ENCODE measurements at regions not wholly inside any gene's neighbourhood (a gene's known extent, or its start where the extent isn't known, plus 50 kb on each side); places are given as distances from the start of the nearest gene placed in this dataset.
A peak's percentile ranks its signal among the peaks of the same experiment; 100 is the strongest.
"Not testable (repeated sequence)": the region's sequence is repeated elsewhere in the genome, so short reads cannot be mapped to it uniquely, and the experiment has no call there.

DNA sequence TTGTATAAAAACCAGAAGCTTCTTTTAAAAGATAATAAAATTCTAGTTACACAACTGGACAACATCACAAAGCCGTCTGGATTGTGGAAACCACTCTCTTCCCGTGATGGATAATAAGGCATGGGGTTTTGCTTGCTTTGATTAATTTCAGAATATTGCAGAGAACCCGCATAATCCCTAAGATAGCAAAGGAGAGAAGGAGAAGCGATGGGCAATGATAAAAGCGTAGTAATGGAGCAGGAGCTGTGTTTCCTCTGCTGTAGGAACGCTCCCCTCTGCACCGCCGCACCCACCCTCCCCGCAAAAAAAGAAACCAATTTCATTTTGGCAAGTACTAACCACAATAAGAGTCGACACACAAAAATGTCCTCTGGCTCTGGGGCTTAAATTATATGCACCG is 340.9 kb upstream of the PSMD7 start:
- Histone ChIP-seq H3K27ac (ENCODE audit: low read length) (no peak overlapping the region), H3K36me3 (ENCODE audit: control insufficient read depth in 2 of 2, insufficient read depth in 2 of 2, low read length in 2 of 2) (no peaks in the 10 kb centered on the region), H3K4me1 (ENCODE audit: control insufficient read depth, insufficient read depth, low read length) (peaks cover 4% of the 10 kb centered on the region), H3K9ac (ENCODE audit: low read length in 2 of 2) (peak overlapping the region in 1 of 2 donors; percentile 14), H3K27me3 (ENCODE audit: control insufficient read depth in 1 of 2, insufficient read depth in 2 of 2, low read length in 2 of 2) (no peaks in the 10 kb centered on the region), H3K4me3 (ENCODE audit: low read length in 2 of 2) (peak overlapping the region; percentile 41 to 63), H3K9me3 (ENCODE audit: control insufficient read depth in 2 of 2, low read length in 2 of 2) (no peaks in the 10 kb centered on the region)

GRCh38 chr16:73955255-73955654 is 341.4 kb upstream of the PSMD7 start:
- no peaks in the 10 kb centered on the region for H3K27me3 ChIP-seq (ENCODE audit: control insufficient read depth in 1 of 2, insufficient read depth in 2 of 2, low read length in 2 of 2)
- H3K27ac ChIP-seq (ENCODE audit: low read length) = no peak overlapping the region
- H3K36me3 ChIP-seq (ENCODE audit: control insufficient read depth in 2 of 2, insufficient read depth in 2 of 2, low read length in 2 of 2) = no peaks in the 10 kb centered on the region
- no peaks in the 10 kb centered on the region for H3K9me3 ChIP-seq (ENCODE audit: control insufficient read depth in 2 of 2, low read length in 2 of 2)
- H3K4me1 ChIP-seq (ENCODE audit: control insufficient read depth, insufficient read depth, low read length) = peaks cover 4% of the 10 kb centered on the region
- H3K9ac ChIP-seq (ENCODE audit: low read length in 2 of 2) = no peak overlapping the region
- no peak overlapping the region for H3K4me3 ChIP-seq (ENCODE audit: low read length in 2 of 2)

DNA sequence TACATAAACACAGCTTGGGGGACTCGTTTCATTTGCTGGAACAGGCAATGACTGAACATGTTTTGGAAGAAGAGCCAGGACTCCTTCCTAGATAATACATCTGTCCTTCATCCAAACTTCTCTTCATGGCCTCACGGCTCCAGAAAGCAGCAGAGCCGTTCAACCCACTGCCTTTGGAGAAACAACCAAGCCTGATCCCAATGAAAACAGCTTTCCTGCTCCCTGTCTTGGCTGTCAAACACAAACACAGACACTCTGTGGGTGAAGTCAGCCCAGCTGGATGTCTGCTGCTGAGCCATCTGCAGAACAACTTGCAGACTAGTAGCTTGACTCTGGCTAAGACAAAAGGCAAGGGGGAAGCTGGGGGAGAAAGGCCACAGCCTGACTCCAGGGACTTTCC is 345.1 kb upstream of the PSMD7 start:
- no peak overlapping the region for H3K27ac ChIP-seq (ENCODE audit: low read length)
- no peaks in the 10 kb centered on the region for H3K9me3 ChIP-seq (ENCODE audit: control insufficient read depth in 2 of 2, low read length in 2 of 2)
- H3K4me1 ChIP-seq (ENCODE audit: control insufficient read depth, insufficient read depth, low read length) = peaks cover 4% of the 10 kb centered on the region
- no peak overlapping the region for H3K4me3 ChIP-seq (ENCODE audit: low read length in 2 of 2)
- no peaks in the 10 kb centered on the region for H3K36me3 ChIP-seq (ENCODE audit: control insufficient read depth in 2 of 2, insufficient read depth in 2 of 2, low read length in 2 of 2)
- no peaks in the 10 kb centered on the region for H3K27me3 ChIP-seq (ENCODE audit: control insufficient read depth in 1 of 2, insufficient read depth in 2 of 2, low read length in 2 of 2)
- H3K9ac ChIP-seq (ENCODE audit: low read length in 2 of 2) = no peak overlapping the region

DNA sequence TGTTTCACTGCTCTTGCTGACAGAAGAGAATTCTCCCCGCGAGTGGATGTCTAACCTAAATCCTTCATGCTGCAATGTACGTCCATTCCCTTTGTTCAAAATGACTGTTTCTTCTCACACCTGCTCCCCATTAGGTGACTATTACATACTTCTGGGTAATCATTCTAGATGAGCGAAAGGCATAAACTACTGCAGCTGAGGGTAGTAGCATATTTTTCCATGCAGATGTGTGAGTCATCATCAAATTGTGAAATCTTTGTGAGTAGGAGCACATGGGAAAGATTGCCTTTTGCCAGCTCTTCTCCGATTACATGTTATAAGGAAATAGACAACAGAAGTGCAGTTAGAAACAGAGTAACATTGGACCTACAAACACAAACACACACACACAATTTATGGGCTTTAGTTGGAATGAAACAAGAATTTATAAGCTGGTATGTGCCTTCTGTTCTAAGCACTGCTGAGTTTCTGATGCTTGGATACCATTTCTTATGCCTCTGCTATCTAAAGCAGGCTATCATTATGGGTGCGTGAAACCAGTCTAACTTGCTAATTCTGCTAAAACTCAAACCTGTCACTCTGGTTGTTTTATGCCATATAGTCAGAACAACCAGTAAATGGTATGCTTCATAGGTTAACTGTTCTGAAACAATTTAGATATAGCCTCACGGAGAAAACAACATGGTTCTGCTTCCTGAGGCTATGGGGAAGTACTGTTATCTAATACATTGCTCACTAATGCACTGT is 346.9 kb upstream of the PSMD7 start:
- H3K27me3 ChIP-seq (ENCODE audit: control insufficient read depth in 1 of 2, insufficient read depth in 2 of 2, low read length in 2 of 2) = no peaks in the 10 kb centered on the region
- H3K27ac ChIP-seq (ENCODE audit: low read length) = no peak overlapping the region
- peaks cover 4% of the 10 kb centered on the region for H3K4me1 ChIP-seq (ENCODE audit: control insufficient read depth, insufficient read depth, low read length)
- no peaks in the 10 kb centered on the region for H3K9me3 ChIP-seq (ENCODE audit: control insufficient read depth in 2 of 2, low read length in 2 of 2)
- H3K4me3 ChIP-seq (ENCODE audit: low read length in 2 of 2) = no peak overlapping the region
- no peaks in the 10 kb centered on the region for H3K36me3 ChIP-seq (ENCODE audit: control insufficient read depth in 2 of 2, insufficient read depth in 2 of 2, low read length in 2 of 2)
- no peak overlapping the region for H3K9ac ChIP-seq (ENCODE audit: low read length in 2 of 2)

DNA sequence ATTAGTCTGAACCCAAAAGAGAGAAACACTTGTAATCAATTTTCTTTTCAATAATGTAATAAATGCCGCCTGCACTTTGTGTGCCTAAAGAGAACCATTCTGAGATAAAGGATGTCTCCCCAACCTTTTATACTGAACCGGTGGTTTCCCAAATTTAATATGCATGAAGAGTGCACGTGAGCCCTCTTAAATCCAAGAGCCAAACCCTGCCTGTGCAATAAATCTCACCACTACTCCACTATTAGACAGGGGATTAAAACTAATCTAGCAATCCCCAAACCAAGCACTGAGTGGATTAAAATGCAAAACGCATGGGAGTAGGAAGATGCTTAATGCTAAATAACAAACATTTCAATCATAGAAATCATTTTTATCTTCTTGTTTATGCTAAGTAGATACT is 351.0 kb upstream of the PSMD7 start:
- no peaks in the 10 kb centered on the region for H3K4me1 ChIP-seq (ENCODE audit: control insufficient read depth, insufficient read depth, low read length)
- H3K4me3 ChIP-seq (ENCODE audit: low read length in 2 of 2) = no peak overlapping the region
- H3K27ac ChIP-seq (ENCODE audit: low read length) = no peak overlapping the region
- H3K27me3 ChIP-seq (ENCODE audit: control insufficient read depth in 1 of 2, insufficient read depth in 2 of 2, low read length in 2 of 2) = no peaks in the 10 kb centered on the region
- no peaks in the 10 kb centered on the region for H3K9me3 ChIP-seq (ENCODE audit: control insufficient read depth in 2 of 2, low read length in 2 of 2)
- no peaks in the 10 kb centered on the region for H3K36me3 ChIP-seq (ENCODE audit: control insufficient read depth in 2 of 2, insufficient read depth in 2 of 2, low read length in 2 of 2)
- H3K9ac ChIP-seq (ENCODE audit: low read length in 2 of 2) = no peak overlapping the region

DNA sequence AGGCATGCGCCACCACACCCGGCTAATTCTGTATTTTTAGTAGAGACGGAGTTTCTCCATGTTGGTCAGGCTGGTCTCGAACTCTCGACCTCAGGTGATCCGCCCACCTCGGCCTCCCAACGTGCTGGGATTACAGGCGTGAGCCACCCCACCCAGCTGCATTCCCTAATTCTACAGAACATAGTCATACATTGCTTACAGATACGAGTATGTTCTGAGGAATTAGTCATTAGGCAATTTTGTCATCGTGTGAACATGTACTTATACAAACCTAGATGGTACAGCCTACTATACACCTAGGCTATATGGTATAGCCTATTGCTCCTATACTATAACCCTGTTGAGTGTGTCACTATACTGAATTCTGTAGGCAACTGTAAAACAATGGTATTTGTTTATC is 353.4 kb upstream of the PSMD7 start:
- not testable (repeated sequence) for H3K9me3 ChIP-seq (ENCODE audit: control insufficient read depth in 2 of 2, low read length in 2 of 2); H3K27me3 ChIP-seq (ENCODE audit: control insufficient read depth in 1 of 2, insufficient read depth in 2 of 2, low read length in 2 of 2); H3K36me3 ChIP-seq (ENCODE audit: control insufficient read depth in 2 of 2, insufficient read depth in 2 of 2, low read length in 2 of 2); H3K9ac ChIP-seq (ENCODE audit: low read length in 2 of 2); H3K27ac ChIP-seq (ENCODE audit: low read length); H3K4me1 ChIP-seq (ENCODE audit: control insufficient read depth, insufficient read depth, low read length); H3K4me3 ChIP-seq (ENCODE audit: low read length in 2 of 2)

DNA sequence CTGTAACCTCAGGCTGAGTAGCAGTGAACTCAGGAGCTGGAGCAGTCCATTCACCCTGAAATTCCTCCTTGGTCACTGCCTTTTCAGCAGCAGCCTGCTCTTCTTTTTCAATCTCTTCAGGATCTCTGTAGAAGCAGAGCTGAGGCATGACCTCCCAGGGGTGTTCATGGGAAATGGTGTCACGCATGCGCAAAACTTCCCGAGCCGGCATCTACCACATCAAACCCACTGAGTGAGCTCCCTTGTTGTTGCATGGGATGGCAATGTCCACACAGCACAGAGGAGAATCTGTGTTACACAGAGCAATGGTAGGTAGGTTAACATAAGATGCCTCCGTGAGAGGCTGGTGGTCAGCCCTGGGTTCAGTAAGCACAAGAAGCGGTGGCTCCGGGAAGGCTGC is 355.8 kb upstream of the PSMD7 start:
- H3K27ac ChIP-seq (ENCODE audit: low read length); H3K9me3 ChIP-seq (ENCODE audit: control insufficient read depth in 2 of 2, low read length in 2 of 2); H3K36me3 ChIP-seq (ENCODE audit: control insufficient read depth in 2 of 2, insufficient read depth in 2 of 2, low read length in 2 of 2); H3K4me1 ChIP-seq (ENCODE audit: control insufficient read depth, insufficient read depth, low read length); H3K4me3 ChIP-seq (ENCODE audit: low read length in 2 of 2); H3K9ac ChIP-seq (ENCODE audit: low read length in 2 of 2); H3K27me3 ChIP-seq (ENCODE audit: control insufficient read depth in 1 of 2, insufficient read depth in 2 of 2, low read length in 2 of 2): not testable (repeated sequence)

- Histone ChIP-seq H3K9me3 (ENCODE audit: control insufficient read depth in 2 of 2, low read length in 2 of 2) (peaks cover 6 to 10% of the 10 kb centered on the region in 2 donors), H3K4me3 (ENCODE audit: low read length in 2 of 2) (no peak overlapping the region), H3K9ac (ENCODE audit: low read length in 2 of 2) (no peak overlapping the region), H3K27me3 (ENCODE audit: control insufficient read depth in 1 of 2, insufficient read depth in 2 of 2, low read length in 2 of 2) (no peaks in the 10 kb centered on the region), H3K4me1 (ENCODE audit: control insufficient read depth, insufficient read depth, low read length) (no peaks in the 10 kb centered on the region), H3K27ac (ENCODE audit: low read length) (no peak overlapping the region), H3K36me3 (ENCODE audit: control insufficient read depth in 2 of 2, insufficient read depth in 2 of 2, low read length in 2 of 2) (no peaks in the 10 kb centered on the region)
These were observed 372.7 kb upstream of the PSMD7 start for GRCh38 chr16:73923951-73924350.

GRCh38 chr16:73921295-73921694 is 375.3 kb upstream of the PSMD7 start:
- Histone ChIP-seq H3K27ac (ENCODE audit: low read length) (no peak overlapping the region), H3K4me1 (ENCODE audit: control insufficient read depth, insufficient read depth, low read length) (no peaks in the 10 kb centered on the region), H3K4me3 (ENCODE audit: low read length in 2 of 2) (no peak overlapping the region), H3K9me3 (ENCODE audit: control insufficient read depth in 2 of 2, low read length in 2 of 2) (no peaks in the 10 kb centered on the region), H3K9ac (ENCODE audit: low read length in 2 of 2) (no peak overlapping the region), H3K27me3 (ENCODE audit: control insufficient read depth in 1 of 2, insufficient read depth in 2 of 2, low read length in 2 of 2) (no peaks in the 10 kb centered on the region), H3K36me3 (ENCODE audit: control insufficient read depth in 2 of 2, insufficient read depth in 2 of 2, low read length in 2 of 2) (no peaks in the 10 kb centered on the region)

GRCh38 chr16:73916829-73917594 is 379.6 kb upstream of the PSMD7 start:
- Histone ChIP-seq H3K27ac (ENCODE audit: low read length) (no peak overlapping the region), H3K4me1 (ENCODE audit: control insufficient read depth, insufficient read depth, low read length) (no peaks in the 10 kb centered on the region), H3K9ac (ENCODE audit: low read length in 2 of 2) (no peak overlapping the region), H3K36me3 (ENCODE audit: control insufficient read depth in 2 of 2, insufficient read depth in 2 of 2, low read length in 2 of 2) (no peaks in the 10 kb centered on the region), H3K4me3 (ENCODE audit: low read length in 2 of 2) (no peak overlapping the region), H3K27me3 (ENCODE audit: control insufficient read depth in 1 of 2, insufficient read depth in 2 of 2, low read length in 2 of 2) (no peaks in the 10 kb centered on the region), H3K9me3 (ENCODE audit: control insufficient read depth in 2 of 2, low read length in 2 of 2) (no peaks in the 10 kb centered on the region)

DNA sequence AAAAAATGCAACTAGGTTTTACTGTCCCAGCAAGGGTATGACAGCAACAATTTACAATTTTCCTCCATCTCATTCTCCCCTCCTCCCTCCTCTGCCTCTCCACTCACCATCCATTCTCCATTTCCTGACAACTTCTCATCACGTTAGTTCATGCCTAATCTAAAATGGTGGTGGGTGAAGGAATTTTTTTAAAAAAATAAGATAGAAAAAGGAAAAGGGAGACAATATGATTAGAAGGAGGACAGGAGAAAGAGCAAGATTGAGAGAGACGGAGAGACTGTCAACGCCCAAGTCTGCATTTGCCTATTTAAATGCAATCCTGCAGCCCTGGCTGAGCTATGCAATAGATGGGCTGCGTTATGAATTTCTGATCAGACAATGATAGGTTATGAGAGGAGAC is 380.7 kb upstream of the PSMD7 start:
- Histone ChIP-seq H3K4me1 (ENCODE audit: control insufficient read depth, insufficient read depth, low read length) (no peaks in the 10 kb centered on the region), H3K27ac (ENCODE audit: low read length) (no peak overlapping the region), H3K4me3 (ENCODE audit: low read length in 2 of 2) (no peak overlapping the region), H3K9me3 (ENCODE audit: control insufficient read depth in 2 of 2, low read length in 2 of 2) (no peaks in the 10 kb centered on the region), H3K36me3 (ENCODE audit: control insufficient read depth in 2 of 2, insufficient read depth in 2 of 2, low read length in 2 of 2) (no peaks in the 10 kb centered on the region), H3K27me3 (ENCODE audit: control insufficient read depth in 1 of 2, insufficient read depth in 2 of 2, low read length in 2 of 2) (no peaks in the 10 kb centered on the region), H3K9ac (ENCODE audit: low read length in 2 of 2) (no peak overlapping the region)

Data from stomach smooth muscle (tissue), 2 donors.